Endodermal cell (in vitro differentiated cells): ENCODE measurements at regions not wholly inside any gene's neighbourhood (a gene's known extent, or its start where the extent isn't known, plus 50 kb on each side); places are given as distances from the start of the nearest gene placed in this dataset.

ENCODE experiments used
- DNase-seq: peaks from one replicate; pipeline ENCODE4 v3.0.0-alpha.2; 2017
- H3K27ac ChIP-seq: 2 replicates; pipeline ENCODE4 v1.5.1; 2013; ENCODE audit warnings: mild to moderate bottlenecking, low read depth, low read length, moderate library complexity
- H3K27me3 ChIP-seq: 2 replicates; pipeline ENCODE4 v1.6.1; 2013; ENCODE audit warnings: mild to moderate bottlenecking, low read length, moderate library complexity; ENCODE audit not compliant: insufficient read depth, control insufficient read depth, poor library complexity, severe bottlenecking
- H3K36me3 ChIP-seq: 2 replicates; pipeline ENCODE4 v1.7.0; 2013; ENCODE audit warnings: mild to moderate bottlenecking, low read length, moderate library complexity; ENCODE audit not compliant: control insufficient read depth, insufficient read depth
- H3K4me1 ChIP-seq: one replicate; pipeline ENCODE4 v1.7.0; 2013; ENCODE audit warnings: low read length; ENCODE audit not compliant: control insufficient read depth, insufficient read depth
- H3K4me3 ChIP-seq: 2 replicates; pipeline ENCODE4 v1.5.1; 2013; ENCODE audit warnings: mild to moderate bottlenecking, low read length, moderate library complexity
- H3K9ac ChIP-seq: 2 replicates; pipeline ENCODE4 v1.6.1; 2013; ENCODE audit warnings: mild to moderate bottlenecking, low read length, moderate library complexity; ENCODE audit not compliant: poor library complexity, severe bottlenecking; ENCODE audit errors: extremely low read depth
- H3K9me3 ChIP-seq: 2 replicates; pipeline ENCODE4 v1.6.1; 2013; ENCODE audit warnings: mild to moderate bottlenecking, low read length, moderate library complexity; ENCODE audit not compliant: control insufficient read depth
- H3K27ac Mint-ChIP-seq: 2 replicates; pipeline ENCODE4 v1.8.0; 2020; ENCODE audit warnings: mixed read lengths
- H3K27me3 Mint-ChIP-seq: 2 replicates; pipeline ENCODE4 v1.8.0; 2021; ENCODE audit warnings: mild to moderate bottlenecking, mixed read lengths; ENCODE audit not compliant: insufficient read depth
- H3K36me3 Mint-ChIP-seq: 2 replicates; pipeline ENCODE4 v1.8.0; 2020; ENCODE audit warnings: low read depth, mixed read lengths
- H3K4me1 Mint-ChIP-seq: 2 replicates; pipeline ENCODE4 v1.8.0; 2020; ENCODE audit warnings: mixed read lengths
- H3K4me3 Mint-ChIP-seq: 2 replicates; pipeline ENCODE4 v1.8.0; 2020; ENCODE audit warnings: mild to moderate bottlenecking, moderate library complexity, mixed read lengths
- H3K9me3 Mint-ChIP-seq: 2 replicates; pipeline ENCODE4 v1.8.0; 2020; ENCODE audit warnings: mild to moderate bottlenecking, mixed read lengths
- CTCF ChIP-seq: fragments of 200-600 bp; sonication (generic); conservative IDR thresholded peaks from 2 replicates; pipeline ENCODE4 v1.5.0; 2021; ENCODE audit warnings: antibody characterized with exemption, mild to moderate bottlenecking
- WGBS, 2 experiments: methylation state at CpG; one replicate each; pipeline versions ENCODE4 v1.1.5 to v1.1.7; 2013; ENCODE audit warnings: missing lambda C conversion rate in 2 of 2, mixed read lengths in 1 of 2; ENCODE audit not compliant: insufficient coverage in 1 of 2, insufficient read length in 1 of 2; 5-methylcytosine and 5-hydroxymethylcytosine counted together

- WGBS, 2 experiments, result 86 to 91% methylated on average over 2 to 6 of the region's 6 CpGs
- H3K27me3 ChIP-seq, result no peaks in the 10 kb centered on the region
- H3K9ac ChIP-seq, result no peak overlapping the region
- no peaks in the 10 kb centered on the region for H3K9me3 Mint-ChIP-seq
- H3K9me3 ChIP-seq, result no peaks in the 10 kb centered on the region
- no peaks in the 10 kb centered on the region for H3K27me3 Mint-ChIP-seq
- DNase-seq, result no peak
- no peak for TF ChIP-seq CTCF
- H3K36me3 ChIP-seq, result no peaks in the 10 kb centered on the region
- H3K27ac ChIP-seq, result no peak overlapping the region
- no peak overlapping the region for H3K4me3 Mint-ChIP-seq
- H3K36me3 Mint-ChIP-seq, result no peaks in the 10 kb centered on the region
- no peak overlapping the region for H3K4me3 ChIP-seq
- peaks cover 47% of the 10 kb centered on the region for H3K4me1 Mint-ChIP-seq
- H3K4me1 ChIP-seq, result peaks cover 7% of the 10 kb centered on the region
- no peak overlapping the region for H3K27ac Mint-ChIP-seq
Measured at GRCh38 chr12:92469837-92470236, 233.0 kb upstream of the PLEKHG7 start.

DNA sequence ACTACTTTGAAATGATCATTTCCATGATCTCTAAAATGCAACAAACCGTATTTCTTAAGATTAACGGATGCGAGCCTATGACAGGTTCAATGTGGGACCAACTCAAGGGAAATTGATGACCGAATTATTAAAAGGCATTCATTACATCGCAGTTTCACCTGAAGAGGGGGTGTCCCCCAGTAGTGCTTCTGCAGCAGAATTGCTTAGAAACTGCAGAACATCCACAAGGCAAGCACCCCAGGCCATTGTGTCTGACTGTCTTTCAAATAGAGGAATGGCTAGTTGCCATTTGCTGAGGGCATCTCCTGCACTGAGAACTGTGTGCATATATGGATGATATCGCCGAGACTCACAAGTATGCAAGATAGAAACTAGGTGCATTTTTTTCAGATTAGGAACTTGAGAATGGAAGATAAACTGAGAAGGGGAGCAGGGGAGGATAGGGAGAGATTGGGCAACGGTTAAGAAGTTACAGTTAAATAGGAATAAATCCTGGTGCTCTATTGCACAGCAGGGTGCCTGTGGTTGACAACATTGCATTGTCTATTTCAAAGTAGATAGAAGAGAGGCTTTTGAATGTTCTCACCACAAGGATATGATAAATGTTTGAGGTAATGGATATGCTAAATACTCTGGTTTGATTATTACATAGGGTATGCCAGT lies 234.3 kb upstream of the PLEKHG7 start:
- no peak overlapping the region for H3K27ac ChIP-seq
- no peak overlapping the region for H3K9ac ChIP-seq
- peaks cover 7% of the 10 kb centered on the region for H3K4me1 ChIP-seq
- no peak overlapping the region for H3K4me3 ChIP-seq
- Mint-ChIP-seq H3K4me1 (peaks cover 49% of the 10 kb centered on the region), H3K4me3 (no peak overlapping the region), H3K36me3 (no peaks in the 10 kb centered on the region), H3K9me3 (no peaks in the 10 kb centered on the region), H3K27me3 (no peaks in the 10 kb centered on the region), H3K27ac (no peak overlapping the region)
- H3K27me3 ChIP-seq, result no peaks in the 10 kb centered on the region
- no peaks in the 10 kb centered on the region for H3K36me3 ChIP-seq
- no peaks in the 10 kb centered on the region for H3K9me3 ChIP-seq
- no peak for DNase-seq
- no peak for TF ChIP-seq CTCF
- WGBS, 2 experiments, result 86 to 92% methylated on average over 8 of the region's 8 CpGs

GRCh38 chr12:92467886-92468285 lies 234.9 kb upstream of the PLEKHG7 start:
- Mint-ChIP-seq H3K27ac (no peak overlapping the region), H3K27me3 (no peaks in the 10 kb centered on the region), H3K4me1 (peaks cover 49% of the 10 kb centered on the region), H3K9me3 (no peaks in the 10 kb centered on the region), H3K4me3 (no peak overlapping the region), H3K36me3 (no peaks in the 10 kb centered on the region)
- H3K9me3 ChIP-seq, result no peaks in the 10 kb centered on the region
- no peak overlapping the region for H3K9ac ChIP-seq
- TF ChIP-seq CTCF, result no peak
- no peak overlapping the region for H3K27ac ChIP-seq
- peaks cover 7% of the 10 kb centered on the region for H3K4me1 ChIP-seq
- H3K36me3 ChIP-seq, result no peaks in the 10 kb centered on the region
- no peak overlapping the region for H3K4me3 ChIP-seq
- no peaks in the 10 kb centered on the region for H3K27me3 ChIP-seq
- DNase-seq, result no peak
- 56% methylated on average over 1 of the region's 1 CpG; no CpG with 5 or more reads in 1 of the 2 experiments for WGBS, 2 experiments
